GM18498 (cell line): ENCODE measurements at regions not wholly inside any gene's neighbourhood (a gene's known extent, or its start where the extent isn't known, plus 50 kb on each side); places are given as distances from the start of the nearest gene placed in this dataset.
"Not testable (repeated sequence)": the region's sequence is repeated elsewhere in the genome, so short reads cannot be mapped to it uniquely, and the experiment has no call there.

ENCODE experiments used
- ATAC-seq: cut with Tn5 transposase; IDR thresholded peaks from one replicate; pipeline ENCODE4 v1.9.1; 2021; ENCODE audit warnings: mild to moderate bottlenecking, moderate library complexity; ENCODE audit not compliant: unreplicated experiment

DNA sequence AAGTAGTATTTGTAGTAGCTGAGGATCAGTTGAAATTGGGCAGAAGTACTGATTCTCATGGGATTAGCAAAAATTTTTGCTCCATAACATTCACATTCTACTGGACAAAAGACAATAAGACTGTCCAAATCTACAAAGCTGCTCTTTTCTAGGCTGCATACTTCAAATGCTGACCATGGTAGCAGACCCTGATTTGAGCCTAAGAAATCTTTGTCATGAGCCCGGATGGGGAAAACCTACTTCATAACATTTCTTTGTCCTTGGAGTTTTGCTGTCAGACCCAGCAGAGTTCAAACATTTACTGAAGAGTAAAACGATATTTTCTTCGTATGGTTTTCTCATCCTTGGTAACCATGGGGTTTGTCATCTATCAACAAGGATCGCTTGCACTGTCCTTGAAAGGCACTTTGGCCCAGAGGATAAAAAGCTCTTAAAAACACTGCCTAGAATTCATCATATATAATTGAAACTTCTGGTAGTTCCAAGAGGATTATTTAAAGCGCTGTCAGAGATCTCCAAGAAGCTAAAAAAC is 216.9 kb downstream of the CAVIN4 start:
- ATAC-seq: no peak

DNA sequence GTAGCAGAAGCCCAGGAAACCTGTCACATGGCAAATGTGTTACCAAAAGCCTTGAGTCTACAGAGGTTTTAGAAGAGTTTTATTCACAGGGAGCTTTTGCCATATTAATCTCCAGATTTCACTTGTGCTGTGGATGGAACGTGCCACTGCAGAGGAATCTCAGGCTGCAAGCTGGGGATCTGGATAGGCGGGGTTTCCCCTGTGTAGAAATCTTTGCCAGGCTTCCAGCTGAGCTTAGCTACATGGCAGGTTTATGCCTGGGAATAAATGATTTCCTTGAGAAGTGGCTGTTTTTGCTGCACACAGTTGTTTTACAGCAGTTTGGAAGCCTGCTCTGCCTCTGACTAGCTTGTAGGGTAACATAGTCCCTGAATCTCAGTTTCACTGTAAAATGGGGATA is 224.6 kb upstream of the PLPPR1 start:
- no peak for ATAC-seq

DNA sequence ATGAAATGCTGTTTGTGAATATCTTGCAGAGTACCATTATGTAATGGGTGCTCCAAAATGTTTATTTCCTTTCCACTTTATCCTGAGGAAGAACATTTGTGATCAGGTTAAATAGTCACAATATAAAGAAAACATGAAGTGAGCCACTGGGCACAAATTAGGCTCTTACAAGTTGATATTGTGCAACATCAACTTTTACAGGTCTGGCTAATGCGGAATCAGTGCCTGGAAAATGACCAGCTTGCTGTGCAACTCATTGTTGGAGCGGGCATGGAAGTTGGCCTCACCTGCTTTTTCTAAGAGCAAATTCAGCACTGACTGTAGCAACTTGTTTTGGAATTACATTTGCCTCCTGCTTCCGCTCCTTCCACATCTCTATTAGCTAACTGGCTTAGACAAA is 216.9 kb upstream of the PLPPR1 start:
- ATAC-seq: no peak

DNA sequence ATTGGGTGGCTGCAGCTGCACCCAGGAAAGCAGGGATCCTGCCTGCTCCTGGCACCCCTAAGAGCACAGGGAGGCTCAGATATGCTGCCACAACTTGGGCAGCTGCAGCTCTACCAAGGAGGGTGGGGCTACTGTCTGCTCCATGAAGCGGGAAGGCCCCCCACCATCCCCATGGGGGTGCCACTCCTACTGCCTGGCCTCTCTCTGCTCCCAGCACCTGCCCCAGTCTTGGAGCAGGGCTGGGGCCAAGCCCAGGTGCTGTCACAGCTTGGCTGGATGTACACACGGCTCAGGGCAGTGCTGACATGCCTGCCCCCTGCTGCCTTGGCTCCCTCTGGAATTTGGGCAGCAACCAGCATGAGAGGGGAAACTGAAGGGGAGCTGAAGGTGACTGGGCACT is 214.7 kb upstream of the PLPPR1 start:
- ATAC-seq: no peak

DNA sequence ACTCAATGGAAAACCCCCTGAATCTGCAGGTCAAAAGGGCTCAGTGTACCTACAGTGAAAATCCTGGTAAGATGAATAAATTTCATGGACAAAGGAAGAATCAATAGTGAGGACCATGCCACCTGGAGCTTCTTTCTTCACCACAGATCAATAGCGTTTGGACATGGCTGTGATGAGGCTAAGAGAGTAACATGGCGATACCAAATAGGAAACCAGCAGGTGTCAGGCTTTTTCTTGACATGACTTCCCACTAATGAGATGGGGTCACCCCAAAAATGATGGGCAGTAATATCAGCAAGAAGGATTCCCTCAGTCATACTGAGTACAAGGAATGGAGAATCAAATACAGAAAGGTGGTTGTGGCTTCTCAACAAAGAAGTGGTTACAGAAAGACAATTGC is 208.5 kb upstream of the PLPPR1 start:
- no peak for ATAC-seq

DNA sequence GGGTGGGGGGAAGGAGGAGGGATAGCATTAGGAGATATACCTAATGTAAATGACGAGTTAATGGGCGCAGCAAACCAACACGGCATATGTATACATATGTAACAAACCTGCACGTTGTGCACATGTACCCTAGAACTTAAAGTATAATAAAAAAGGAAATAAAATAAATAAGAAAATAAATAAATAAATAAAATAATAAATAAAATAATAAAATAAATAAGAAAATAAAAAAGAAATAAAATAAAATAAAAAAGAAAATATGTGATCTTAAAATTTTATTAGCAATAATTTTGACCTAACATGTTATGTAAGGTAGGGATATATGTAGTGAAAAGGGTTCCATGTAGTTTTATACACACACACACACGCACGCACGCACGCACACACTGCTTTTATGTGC is 195.5 kb upstream of the PLPPR1 start:
- not testable (repeated sequence) for ATAC-seq

DNA sequence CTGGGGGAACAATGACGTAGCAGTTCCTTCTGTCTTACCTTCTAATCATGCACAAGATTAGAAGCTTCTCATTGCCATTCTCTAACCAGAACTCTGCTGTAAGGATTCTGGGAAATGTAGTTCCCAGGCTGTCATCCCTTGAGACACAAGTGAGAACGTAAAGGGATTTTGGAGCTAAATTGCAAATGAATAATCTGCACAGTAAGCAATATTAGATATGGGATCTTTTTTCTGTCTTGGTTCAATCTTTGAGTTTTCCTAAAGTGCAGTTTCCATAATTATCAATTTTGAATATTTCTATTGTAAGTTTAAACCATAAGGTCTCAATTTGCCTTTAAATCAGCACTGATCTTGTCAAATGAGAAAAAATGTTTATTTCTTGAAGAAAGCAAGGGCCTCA is 189.7 kb upstream of the PLPPR1 start:
- ATAC-seq: no peak

DNA sequence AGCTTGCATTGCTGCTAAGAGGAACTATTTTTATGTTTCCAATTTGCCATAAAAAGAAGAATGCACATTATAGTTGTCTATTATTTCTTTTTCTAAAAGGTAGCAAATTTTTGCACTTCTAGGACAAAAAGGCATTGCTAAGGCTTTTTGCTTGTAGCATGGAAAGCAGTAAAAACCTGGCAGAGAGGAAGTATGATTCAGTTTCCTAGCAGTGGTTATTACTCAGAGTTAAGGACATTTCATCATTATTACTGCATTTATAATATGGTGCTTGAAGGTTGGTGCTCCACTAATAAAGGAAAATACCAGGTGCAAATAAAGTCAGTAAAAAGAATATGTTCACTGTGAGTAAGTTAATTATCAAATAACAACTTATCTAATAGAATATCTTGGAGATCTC is 179.8 kb upstream of the PLPPR1 start:
- ATAC-seq: no peak

DNA sequence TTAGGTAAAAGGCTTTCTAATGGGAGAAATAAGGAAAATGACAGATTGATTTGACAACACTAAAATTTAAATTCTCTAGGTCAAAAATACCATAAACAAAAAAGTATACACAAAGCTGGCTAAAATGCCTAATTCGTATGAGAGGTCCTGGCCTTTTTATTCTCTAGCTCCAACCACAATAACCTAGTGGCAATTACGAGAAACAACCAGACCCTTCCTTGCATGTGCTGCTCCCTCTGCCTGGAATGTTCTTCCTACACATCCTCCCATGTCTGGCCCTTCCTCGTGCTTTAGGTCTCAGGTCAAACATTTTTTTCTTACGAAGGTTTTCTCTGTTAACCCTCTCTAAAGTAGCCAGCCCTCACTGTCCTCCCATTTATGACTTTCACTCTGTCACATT is 176.4 kb upstream of the PLPPR1 start:
- ATAC-seq: no peak

DNA sequence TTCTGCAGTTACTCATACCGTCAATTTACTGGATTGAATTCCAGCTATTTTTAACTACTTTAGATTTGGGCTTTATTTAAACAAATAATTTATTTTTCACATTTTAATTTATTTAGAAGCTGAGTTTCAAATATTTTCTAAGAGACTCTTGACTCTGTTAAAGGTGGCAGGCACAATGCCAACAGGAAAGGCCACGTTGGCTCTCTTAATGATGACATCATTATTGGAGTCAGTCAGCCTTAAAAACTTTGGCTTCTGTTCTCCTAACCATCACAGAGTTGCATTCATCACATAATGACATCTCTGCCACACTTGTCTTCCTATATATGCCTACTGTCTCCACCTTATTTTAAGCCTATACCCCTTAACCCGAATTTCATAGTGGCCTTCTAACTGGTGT is 172.3 kb upstream of the PLPPR1 start:
- no peak for ATAC-seq

DNA sequence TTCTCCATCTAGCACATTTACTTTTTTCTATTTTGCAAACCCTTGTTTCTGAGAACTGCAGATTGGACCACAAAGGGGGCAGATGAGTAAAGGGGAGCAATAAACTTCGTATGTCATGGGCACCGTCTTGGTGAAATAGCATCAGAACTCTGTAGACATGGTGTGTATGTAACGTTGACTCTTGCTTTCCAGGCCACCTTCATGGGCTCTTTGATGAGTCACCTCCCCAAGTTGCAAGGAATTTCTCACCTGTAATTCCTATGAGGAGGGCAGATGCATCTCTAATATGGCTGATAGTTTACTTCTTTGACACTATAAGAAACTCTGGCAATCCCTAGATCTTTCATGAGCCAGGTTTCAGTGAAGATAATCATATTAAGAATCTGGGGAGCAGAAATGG is 163.4 kb upstream of the PLPPR1 start:
- no peak for ATAC-seq

DNA sequence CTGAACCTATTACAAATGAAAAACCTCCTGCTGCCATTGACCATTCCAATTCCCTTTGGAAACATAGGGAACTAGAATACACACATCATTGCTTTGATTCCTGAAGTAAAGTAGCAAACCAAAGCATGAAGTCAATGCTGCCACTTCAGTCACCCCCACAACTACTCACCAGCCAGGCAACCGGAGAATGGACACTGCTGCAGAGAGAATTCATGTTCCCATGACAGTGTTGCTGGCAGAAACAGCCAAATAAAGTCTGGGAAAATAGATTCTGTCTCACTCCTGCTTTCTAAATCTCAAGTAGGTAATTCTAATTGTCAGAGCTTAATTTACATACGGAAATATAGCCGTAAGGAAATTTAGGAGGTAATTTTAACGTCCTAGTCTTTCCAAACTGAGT is 162.9 kb upstream of the PLPPR1 start:
- no peak for ATAC-seq

DNA sequence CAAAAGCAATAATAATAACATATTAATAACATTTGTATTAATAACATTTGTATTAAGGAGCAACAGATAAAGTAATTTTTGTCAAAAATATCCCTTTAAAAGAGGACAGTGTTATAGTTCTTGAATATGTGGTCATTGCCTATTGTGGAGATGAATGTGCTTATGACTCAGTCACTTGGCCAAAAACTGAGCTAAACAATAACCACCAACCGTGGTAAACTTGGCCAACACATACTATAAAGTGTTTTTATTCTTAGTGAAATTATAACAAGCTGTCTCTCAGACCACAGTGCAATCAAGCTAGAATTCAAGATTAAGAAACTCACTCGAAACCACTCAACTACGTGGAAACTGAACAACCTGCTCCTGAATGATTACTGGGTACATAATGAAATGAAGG is 159.2 kb upstream of the PLPPR1 start:
- no peak for ATAC-seq

DNA sequence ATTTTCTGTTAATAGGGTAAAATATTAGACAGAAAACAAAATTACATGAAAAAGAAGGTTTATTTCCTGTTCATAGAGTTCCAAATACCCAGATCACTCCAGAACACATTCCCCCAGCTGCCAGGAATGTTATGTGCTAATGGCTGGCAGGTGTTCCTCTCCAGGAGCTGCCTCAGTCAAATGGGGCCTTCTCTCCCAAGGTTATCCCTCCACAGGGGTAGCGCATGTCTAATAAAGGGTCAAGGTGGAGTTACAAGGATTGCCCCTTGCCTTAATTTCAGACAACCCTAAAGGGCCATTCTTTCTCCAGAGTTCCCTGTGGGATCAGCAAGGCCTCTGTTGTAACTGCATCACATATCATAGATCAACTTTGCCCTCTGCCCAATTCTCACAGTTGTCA is 148.6 kb upstream of the PLPPR1 start:
- ATAC-seq: no peak

DNA sequence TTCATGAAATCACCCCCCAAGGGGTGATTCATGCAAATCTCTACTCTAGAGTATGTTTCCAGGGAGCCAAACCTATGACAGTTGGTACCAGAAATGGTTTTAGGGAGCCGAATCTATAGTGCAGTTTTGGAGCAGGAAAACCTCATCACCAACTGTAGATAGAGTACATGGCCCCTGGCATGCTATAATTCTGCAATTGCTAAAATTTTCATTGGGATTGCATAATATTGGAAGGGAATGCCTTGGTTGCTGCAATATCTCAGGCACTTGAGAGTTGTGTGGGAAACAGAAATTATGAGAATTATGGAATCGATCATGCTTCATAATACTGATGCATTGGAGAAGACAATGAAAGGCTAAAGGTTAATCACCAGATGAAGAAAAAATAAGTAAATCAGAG is 148.2 kb upstream of the PLPPR1 start:
- ATAC-seq: no peak

DNA sequence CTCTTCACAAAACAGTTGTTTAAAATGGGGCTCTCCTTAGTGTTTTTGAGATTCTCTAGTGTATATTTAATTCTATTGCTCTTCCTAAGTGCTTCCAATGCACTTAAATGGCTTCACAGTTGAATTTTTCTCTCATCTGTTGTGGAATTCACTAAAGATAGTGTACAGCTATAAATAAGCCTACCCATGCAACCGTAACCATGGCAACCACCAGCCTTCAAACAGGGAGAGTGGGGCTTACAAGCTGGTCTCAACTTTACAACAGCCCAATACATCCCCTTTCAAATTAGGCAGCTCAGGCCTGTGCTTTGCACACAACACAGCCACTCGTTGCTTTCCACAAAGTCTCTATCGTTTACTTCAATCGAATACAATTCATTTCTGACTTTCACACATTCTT is 144.0 kb upstream of the PLPPR1 start:
- ATAC-seq: no peak

DNA sequence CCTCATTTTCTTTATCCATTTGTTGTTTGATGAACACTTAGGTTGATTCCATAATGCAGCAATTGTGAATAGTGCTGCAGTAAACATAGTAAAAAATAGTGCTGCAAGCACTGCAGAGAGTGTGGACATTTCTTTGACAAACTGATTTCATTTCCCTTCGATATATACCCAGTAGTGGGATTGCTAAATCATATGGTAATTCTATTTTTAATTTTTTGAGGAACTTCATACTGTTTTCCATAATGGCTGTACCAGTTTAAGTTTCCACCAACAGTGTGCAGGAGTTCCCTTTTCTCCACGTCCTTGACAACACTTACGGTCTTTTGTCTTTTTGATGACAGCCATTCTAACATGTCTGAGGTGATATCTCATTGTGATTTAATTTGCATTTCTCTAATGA is 138.2 kb upstream of the PLPPR1 start:
- no peak for ATAC-seq

DNA sequence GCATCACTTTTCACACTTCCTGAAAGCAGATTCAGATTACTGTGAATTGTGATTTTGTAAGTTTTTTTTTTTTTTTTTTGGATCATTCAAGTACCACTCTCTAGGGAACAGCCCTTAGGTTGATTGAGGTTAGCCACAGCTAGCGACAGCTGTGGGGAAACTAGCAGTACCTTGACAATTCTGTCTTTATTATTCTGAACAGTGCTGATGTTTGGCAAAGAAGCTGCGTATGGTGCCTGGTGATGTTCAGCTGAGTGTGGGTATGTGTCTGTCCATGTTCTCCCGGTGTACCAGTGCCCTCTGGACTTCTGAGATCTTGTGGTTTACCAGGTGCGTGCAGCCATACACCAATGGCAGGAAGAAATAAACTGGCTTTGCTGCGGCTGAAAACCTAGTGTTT is 117.3 kb upstream of the PLPPR1 start:
- no peak for ATAC-seq

DNA sequence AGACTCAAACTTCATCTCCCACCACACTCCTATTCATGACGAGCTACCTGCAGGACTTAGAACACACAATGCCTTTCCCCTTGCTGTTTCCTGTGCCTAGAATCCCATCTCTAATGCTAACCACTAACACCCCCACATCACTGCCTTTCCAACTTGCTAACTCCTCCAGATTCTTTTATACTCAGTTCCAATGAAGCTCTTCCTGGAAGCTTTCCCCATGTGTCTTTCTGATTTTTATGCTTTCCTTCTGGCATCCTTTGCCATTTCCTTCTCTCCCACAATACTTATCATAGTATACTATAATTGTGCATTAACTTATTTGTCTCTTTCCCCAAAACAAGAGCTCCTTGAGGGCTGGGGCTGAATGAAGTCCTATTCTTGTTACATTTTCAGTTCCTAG is 115.3 kb upstream of the PLPPR1 start:
- no peak for ATAC-seq

DNA sequence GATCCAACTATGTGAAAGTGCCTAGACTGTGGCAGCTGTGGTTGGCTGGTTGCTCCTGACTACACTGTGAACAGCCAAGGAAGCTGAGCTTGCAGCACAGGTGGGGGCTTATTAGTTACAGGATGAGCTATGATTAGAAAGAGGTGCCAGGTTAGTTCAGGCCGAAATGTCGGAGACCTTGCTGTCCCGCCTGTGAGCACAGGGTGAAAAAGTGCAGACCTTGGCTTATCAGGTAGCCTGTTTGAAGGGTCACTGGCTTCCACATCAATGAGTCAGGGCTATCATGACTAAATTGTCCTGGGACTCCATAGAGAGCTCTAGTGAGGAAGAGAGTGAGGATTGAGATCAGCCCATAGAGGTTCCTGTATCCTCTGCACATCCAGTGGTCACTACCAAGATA is 114.3 kb upstream of the PLPPR1 start:
- ATAC-seq: no peak

DNA sequence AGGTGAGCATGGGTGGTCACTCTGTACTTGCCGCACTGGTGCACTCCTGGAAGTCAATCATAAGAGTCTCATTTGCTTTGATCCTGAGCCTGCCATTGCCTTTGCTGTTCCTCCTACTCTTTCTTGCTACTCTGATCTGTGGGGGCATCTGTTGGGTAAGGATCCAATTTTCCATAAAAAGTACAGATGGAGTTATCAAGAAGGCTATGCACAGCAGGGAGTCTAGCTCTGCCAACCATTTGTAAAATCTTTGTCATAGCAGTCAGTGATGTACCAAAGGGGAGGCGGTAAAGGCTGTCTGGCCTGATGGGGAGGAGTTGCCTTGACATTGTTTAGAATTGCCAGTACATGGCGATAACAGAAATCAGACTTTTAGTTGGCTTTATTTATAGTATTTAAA is 109.0 kb upstream of the PLPPR1 start:
- ATAC-seq: no peak

DNA sequence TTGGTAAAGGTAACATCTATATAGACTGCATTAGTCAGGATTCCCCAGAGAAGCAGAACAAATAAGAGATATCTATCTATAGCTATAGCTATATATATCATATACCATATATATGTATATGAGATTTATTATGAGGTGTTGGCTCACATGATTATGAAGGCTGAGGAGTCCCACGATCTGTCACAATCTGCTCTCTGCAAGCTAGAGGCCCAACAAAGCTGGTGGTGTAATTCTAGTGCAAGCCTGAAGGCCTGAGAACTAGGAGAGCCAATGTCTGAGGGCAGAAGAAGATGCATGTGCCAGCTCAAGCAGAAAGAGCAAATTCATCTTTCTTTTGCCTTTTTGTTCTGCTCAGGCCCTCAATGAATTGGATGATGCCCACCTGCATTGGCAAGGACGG is 102.2 kb upstream of the PLPPR1 start:
- no peak for ATAC-seq

DNA sequence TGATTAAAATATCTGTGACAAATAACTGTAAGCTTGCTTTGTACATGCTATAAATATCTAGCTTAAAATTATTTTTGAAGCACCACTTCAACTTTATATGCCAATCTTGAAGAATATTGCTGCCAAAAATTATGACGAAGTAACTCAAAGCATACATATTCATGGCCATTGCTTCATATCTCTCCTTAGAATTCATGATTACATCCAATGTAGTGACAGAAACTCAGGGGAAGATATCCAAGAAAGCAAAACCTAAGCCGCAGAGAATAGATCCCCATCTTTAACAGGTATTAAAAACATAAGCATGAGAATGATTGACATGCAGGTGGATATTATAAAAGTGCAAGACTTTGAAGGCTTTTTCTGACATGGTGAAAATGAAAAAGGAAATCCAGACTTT is 100.8 kb upstream of the PLPPR1 start:
- ATAC-seq: no peak

DNA sequence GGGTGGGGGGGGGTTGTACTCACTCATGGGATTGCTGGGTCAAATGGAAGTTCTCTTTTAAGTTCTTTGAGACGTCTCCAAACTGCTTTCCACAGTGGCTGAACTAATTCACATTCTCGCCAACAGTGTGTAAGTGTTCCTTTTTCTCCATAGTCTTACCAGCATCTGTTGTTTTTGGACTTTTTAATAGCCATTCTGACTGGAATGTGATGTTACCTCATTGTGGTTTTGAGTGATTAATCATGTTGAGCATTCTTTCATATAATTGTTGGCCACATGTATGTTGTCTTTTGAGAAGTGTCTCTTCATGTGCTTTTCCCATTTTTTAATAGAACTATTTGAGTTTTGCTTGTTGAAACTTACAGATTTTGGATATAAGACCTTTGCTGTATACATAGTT is 94.9 kb upstream of the PLPPR1 start:
- ATAC-seq: no peak
